Endothelial cell of umbilical vein (primary cell): ENCODE measurements at regions not wholly inside any gene's neighbourhood (a gene's known extent, or its start where the extent isn't known, plus 50 kb on each side); places are given as distances from the start of the nearest gene placed in this dataset.

Experiments used
- BruUV-seq: library from RNA; stranded (reverse); fragments of 400-500 nt; replicated peaks from 2 replicates; lab custom pipeline; 2021; lab: Mats Ljungman, UMichigan
- CTCF ChIA-PET: fragments of 300-600, 350-600 bp; sonication (Branson Sonifier 250); formaldehyde crosslinking; loops from one replicate; lab custom pipeline; 2021; ENCODE audit warnings: antibody characterized with exemption, inconsistent platforms; lab: Charles Lee
- POLR2A ChIA-PET: fragments of 300-600, 350-600 bp; sonication (Branson Sonifier 250); formaldehyde crosslinking; loops from one replicate; lab custom pipeline; 2021; ENCODE audit warnings: antibody characterized with exemption, inconsistent platforms; lab: Charles Lee
- DNase-seq: peaks from one replicate; pipeline ENCODE4 v3.0.0-alpha.2; 2011; ENCODE audit warnings: low read depth, low spot score
- FAIRE-seq: peaks from 2 replicates; lab custom pipeline; 2011; peaks lifted over from hg19 to GRCh38; lab: Jason Lieb, UNC
- H2AFZ ChIP-seq: 2 replicates; pipeline ENCODE4 v1.6.0; 2012; ENCODE audit warnings: low read depth, low read length, control low read depth, inconsistent platforms
- H3K27ac ChIP-seq: 2 replicates; pipeline ENCODE4 v1.5.1; 2011; ENCODE audit warnings: low read depth, mild to moderate bottlenecking, control low read depth, low read length, moderate library complexity; ENCODE audit not compliant: insufficient read depth
- H3K27me3 ChIP-seq, 2 experiments: 2 replicates each; pipeline versions ENCODE4 v1.6.0 to v1.6.1; 2011; ENCODE audit warnings: low read length in 2 of 2, mixed read lengths in 1 of 2; ENCODE audit not compliant: control insufficient read depth in 2 of 2, insufficient read depth in 2 of 2
- H3K36me3 ChIP-seq, 2 experiments: 2 replicates in 1 of 2; 3 replicates in 1 of 2; pipeline ENCODE4 v1.5.1; 2011; ENCODE audit warnings: low read length in 2 of 2, mild to moderate bottlenecking in 1 of 2, moderate library complexity in 1 of 2; ENCODE audit not compliant: control insufficient read depth in 2 of 2, insufficient read depth in 2 of 2; ENCODE audit errors: extremely low read depth in 1 of 2
- H3K4me1 ChIP-seq: 3 replicates; pipeline ENCODE4 v1.5.1; 2011; ENCODE audit warnings: mild to moderate bottlenecking, low read length; ENCODE audit not compliant: control insufficient read depth, insufficient read depth; ENCODE audit errors: extremely low read depth
- H3K4me2 ChIP-seq: 2 replicates; pipeline ENCODE4 v1.6.1; 2011; ENCODE audit warnings: low read length, control low read depth, mixed read lengths; ENCODE audit not compliant: insufficient read depth
- H3K4me3 ChIP-seq, 3 experiments: fragments of 200-600 bp in 1 of 3; sonication (generic), shearing (Covaris generic) in 1 of 3; replicated peaks in 1 of 3; 2 replicates each; pipeline ENCODE4 v1.5.1; 2011 to 2016; ENCODE audit warnings: control low read depth in 3 of 3, low read length in 3 of 3, mild to moderate bottlenecking in 2 of 3, inconsistent platforms in 1 of 3, low read depth in 1 of 3, moderate library complexity in 1 of 3; ENCODE audit not compliant: insufficient read depth in 1 of 3
- H3K79me2 ChIP-seq: 2 replicates; pipeline ENCODE4 v1.6.0; 2012; ENCODE audit warnings: low read length, inconsistent platforms; ENCODE audit not compliant: control insufficient read depth, insufficient read depth
- H3K9ac ChIP-seq: replicated peaks from 2 replicates; pipeline ENCODE3; 2011; ENCODE audit warnings: low read length, control low read depth; ENCODE audit not compliant: insufficient read depth; ENCODE audit errors: extremely low read depth
- H3K9me1 ChIP-seq: replicated peaks from 3 replicates; pipeline ENCODE4 v1.6.0; 2011; ENCODE audit warnings: mild to moderate bottlenecking, low read length; ENCODE audit not compliant: control insufficient read depth, insufficient read depth; ENCODE audit errors: extremely low read depth
- H3K9me3 ChIP-seq: replicated peaks from 2 replicates; pipeline ENCODE4 v1.5.1; 2012; ENCODE audit warnings: low read length, inconsistent platforms; ENCODE audit not compliant: control insufficient read depth, insufficient read depth
- H4K20me1 ChIP-seq: replicated peaks from 2 replicates; pipeline ENCODE3; 2011; ENCODE audit warnings: mild to moderate bottlenecking, low read length; ENCODE audit not compliant: control insufficient read depth, insufficient read depth; ENCODE audit errors: extremely low read depth
- EZH2 ChIP-seq: IDR thresholded peaks from 2 replicates; pipeline ENCODE4 v1.6.1; 2012; ENCODE audit warnings: borderline replicate concordance, low read depth, mild to moderate bottlenecking, moderate library complexity, low read length, inconsistent platforms; ENCODE audit not compliant: severe bottlenecking
- FOS ChIP-seq: IDR thresholded peaks from 2 replicates; pipeline ENCODE4 v1.6.1; 2011; ENCODE audit warnings: mild to moderate bottlenecking, low read length, moderate library complexity, borderline replicate concordance; ENCODE audit not compliant: insufficient read depth
- GATA2 ChIP-seq: IDR thresholded peaks from 2 replicates; pipeline ENCODE4 v1.7.0; 2011; ENCODE audit warnings: low read depth, mild to moderate bottlenecking, moderate library complexity, mixed read lengths, low read length; ENCODE audit not compliant: insufficient read length, insufficient read depth
- JUN ChIP-seq: IDR thresholded peaks from 2 replicates; pipeline ENCODE4 v1.6.1; 2011; ENCODE audit warnings: borderline replicate concordance, low read depth; ENCODE audit not compliant: insufficient read length, insufficient read depth
- MYC ChIP-seq: IDR thresholded peaks from one replicate; pipeline ENCODE4 v1.6.1; 2011; ENCODE audit warnings: mild to moderate bottlenecking, low read depth, low read length
- POLR2A ChIP-seq: IDR thresholded peaks from 2 replicates; pipeline ENCODE4 v1.6.1; 2012; ENCODE audit warnings: low read depth, mild to moderate bottlenecking, control low read depth, low read length
- POLR2AphosphoS5 ChIP-seq: IDR thresholded peaks from 2 replicates; pipeline ENCODE4 v1.6.1; 2012; ENCODE audit warnings: low read depth, mild to moderate bottlenecking, control low read depth, low read length, moderate library complexity; ENCODE audit not compliant: insufficient read depth
- dilution Hi-C: fragments of 300-500 bp; cut with MboI; formaldehyde crosslinking; loops from one replicate; pipeline ENCODE4 v1.15.0; 2019; ENCODE audit warnings: low sequenced_read_pairs; ENCODE audit not compliant: extremely low pct_ligation_motif_present
- intact Hi-C: fragments of 100-400 bp; cut with micrococcal nuclease; formaldehyde crosslinking; loops from one replicate; pipeline ENCODE4 v1.10.0; 2022
- TF ChIP-seq, protein P1 (sequence below), 2 donors: IDR thresholded peaks; 1 replicate in 1 of 2; 2 replicates in 1 of 2; pipeline ENCODE4 v1.5.1; 2011; ENCODE audit warnings: low read length in 2 of 2, mild to moderate bottlenecking in 2 of 2, moderate library complexity in 2 of 2, control low read depth in 1 of 2, inconsistent platforms in 1 of 2, low read depth in 1 of 2; ENCODE audit not compliant: insufficient read depth in 1 of 2; ENCODE audit errors: extremely low read depth in 1 of 2
- TF ChIP-seq, protein P2 (sequence below): IDR thresholded peaks from 2 replicates; pipeline ENCODE4 v1.6.1; 2011; ENCODE audit not compliant: insufficient read depth, insufficient read length

DNA sequence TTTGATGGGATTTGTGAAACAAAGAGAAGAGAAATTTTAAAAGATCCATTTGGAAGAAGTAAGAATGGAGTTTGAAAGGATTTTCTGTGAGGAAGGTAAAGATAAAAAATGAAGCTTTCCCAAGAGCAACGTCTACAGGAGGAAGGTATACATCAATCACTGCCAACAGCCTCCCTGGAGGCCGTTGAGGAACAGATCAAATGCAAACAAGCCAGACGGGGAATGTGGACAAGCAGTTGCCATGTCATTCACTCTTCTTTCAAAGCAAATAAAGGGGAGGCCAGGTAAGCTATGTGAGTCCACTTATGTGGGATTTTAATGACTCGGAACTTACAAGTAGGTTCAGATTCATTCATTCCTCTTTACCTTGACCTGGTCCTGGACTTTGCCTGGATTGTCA, 1020.5 kb upstream of the AGA start:
- H3K9me1 ChIP-seq = no peaks in the 10 kb centered on the region
- no peaks in the 10 kb centered on the region for H4K20me1 ChIP-seq
- H3K36me3 ChIP-seq = no peaks in the 10 kb centered on the region
- no peaks in the 10 kb centered on the region for H3K27me3 ChIP-seq
- no peak for FAIRE-seq
- no peaks in the 10 kb centered on the region for H3K79me2 ChIP-seq
- ChIA-PET POLR2A (no interaction called here), CTCF (no interaction called here)
- H3K27ac ChIP-seq = no peak overlapping the region
- no peak overlapping the region for H3K4me2 ChIP-seq
- dilution Hi-C loops (no loop called here), intact Hi-C loops (no loop called here)
- no TSS peak for BruUV-seq
- H3K9ac ChIP-seq = no peak overlapping the region
- H3K9me3 ChIP-seq = no peaks in the 10 kb centered on the region
- TF ChIP-seq POLR2A (no peak), GATA2 (no peak), EZH2 (no peak), JUN (no peak), POLR2AphosphoS5 (no peak), FOS (no peak), MYC (no peak)
- TF ChIP-seq, protein P1, sequence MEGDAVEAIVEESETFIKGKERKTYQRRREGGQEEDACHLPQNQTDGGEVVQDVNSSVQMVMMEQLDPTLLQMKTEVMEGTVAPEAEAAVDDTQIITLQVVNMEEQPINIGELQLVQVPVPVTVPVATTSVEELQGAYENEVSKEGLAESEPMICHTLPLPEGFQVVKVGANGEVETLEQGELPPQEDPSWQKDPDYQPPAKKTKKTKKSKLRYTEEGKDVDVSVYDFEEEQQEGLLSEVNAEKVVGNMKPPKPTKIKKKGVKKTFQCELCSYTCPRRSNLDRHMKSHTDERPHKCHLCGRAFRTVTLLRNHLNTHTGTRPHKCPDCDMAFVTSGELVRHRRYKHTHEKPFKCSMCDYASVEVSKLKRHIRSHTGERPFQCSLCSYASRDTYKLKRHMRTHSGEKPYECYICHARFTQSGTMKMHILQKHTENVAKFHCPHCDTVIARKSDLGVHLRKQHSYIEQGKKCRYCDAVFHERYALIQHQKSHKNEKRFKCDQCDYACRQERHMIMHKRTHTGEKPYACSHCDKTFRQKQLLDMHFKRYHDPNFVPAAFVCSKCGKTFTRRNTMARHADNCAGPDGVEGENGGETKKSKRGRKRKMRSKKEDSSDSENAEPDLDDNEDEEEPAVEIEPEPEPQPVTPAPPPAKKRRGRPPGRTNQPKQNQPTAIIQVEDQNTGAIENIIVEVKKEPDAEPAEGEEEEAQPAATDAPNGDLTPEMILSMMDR (IDR thresholded peaks at IDR 0.05; ENCODE audit: extremely low read depth in 1 of 2, insufficient read depth in 1 of 2, low read depth in 1 of 2, low read length in 2 of 2) = no peak
- TF ChIP-seq, protein P2, sequence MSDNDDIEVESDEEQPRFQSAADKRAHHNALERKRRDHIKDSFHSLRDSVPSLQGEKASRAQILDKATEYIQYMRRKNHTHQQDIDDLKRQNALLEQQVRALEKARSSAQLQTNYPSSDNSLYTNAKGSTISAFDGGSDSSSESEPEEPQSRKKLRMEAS = no peak
- no peaks in the 10 kb centered on the region for H3K4me1 ChIP-seq
- DNase-seq = no peak
- no peak overlapping the region for H3K4me3 ChIP-seq
- no peak overlapping the region for H2AFZ ChIP-seq
